HPDE6-E6E7 (cell line): ENCODE measurements at regions not wholly inside any gene's neighbourhood (a gene's known extent, or its start where the extent isn't known, plus 50 kb on each side); places are given as distances from the start of the nearest gene placed in this dataset.
"Not testable (repeated sequence)": the region's sequence is repeated elsewhere in the genome, so short reads cannot be mapped to it uniquely, and the experiment has no call there.

ENCODE experiments used
- DNase-seq: peaks from one replicate; pipeline ENCODE4 v3.0.0; 2011; ENCODE audit warnings: missing footprints; ENCODE audit errors: extremely low spot score

DNA sequence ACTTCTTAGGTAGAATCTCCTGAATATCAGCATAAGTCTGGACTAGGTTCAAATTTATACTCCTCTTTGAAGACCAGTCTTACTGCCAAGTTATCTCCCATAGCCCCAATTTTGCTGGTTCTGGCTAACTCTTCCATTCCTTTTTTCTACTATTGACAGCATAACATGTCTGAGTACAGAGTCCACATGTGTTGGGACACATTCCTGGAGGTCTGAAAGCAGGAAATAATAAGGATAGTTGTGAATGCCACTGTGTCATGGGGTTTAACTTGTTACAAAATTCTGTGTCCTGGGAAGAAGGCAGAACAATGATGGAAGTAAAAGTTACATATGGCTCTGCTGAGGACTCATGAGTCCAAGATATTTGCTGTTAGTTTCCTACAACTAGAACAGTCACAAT lies 57.4 kb upstream of the ZBTB20 start:
- DNase-seq: no peak

DNA sequence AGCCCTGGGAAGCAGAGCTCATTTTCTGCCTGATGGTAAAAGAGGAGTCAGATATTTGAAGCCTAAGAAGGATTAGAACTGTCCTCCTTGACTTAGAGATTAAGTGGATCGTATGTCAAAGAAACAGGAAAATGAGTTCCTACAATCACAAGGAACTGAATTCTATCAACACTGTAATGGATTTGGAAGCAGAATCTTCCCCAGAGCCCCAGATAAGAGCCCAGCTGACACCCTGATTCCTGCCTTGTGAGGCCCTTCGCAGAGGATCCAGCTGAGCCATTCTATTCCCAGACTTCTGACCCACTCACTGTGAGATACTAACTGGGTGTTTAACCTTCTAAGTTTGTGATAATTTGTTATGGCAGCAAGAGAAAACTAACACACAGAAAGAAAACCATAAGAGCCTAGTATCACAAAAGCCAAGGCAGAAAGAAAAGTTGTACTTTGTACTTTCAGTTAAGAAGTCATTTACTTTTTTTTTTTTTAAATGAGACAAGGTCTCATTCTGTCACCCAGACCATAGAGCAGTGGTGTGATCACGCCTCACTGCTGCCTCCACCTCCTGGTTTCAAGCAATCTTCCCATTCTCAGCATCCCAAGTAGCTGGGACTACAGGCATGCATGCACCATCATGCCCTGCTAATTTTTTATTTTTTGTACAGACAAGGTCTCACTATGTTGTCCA lies 61.1 kb upstream of the ZBTB20 start:
- no peak for DNase-seq

DNA sequence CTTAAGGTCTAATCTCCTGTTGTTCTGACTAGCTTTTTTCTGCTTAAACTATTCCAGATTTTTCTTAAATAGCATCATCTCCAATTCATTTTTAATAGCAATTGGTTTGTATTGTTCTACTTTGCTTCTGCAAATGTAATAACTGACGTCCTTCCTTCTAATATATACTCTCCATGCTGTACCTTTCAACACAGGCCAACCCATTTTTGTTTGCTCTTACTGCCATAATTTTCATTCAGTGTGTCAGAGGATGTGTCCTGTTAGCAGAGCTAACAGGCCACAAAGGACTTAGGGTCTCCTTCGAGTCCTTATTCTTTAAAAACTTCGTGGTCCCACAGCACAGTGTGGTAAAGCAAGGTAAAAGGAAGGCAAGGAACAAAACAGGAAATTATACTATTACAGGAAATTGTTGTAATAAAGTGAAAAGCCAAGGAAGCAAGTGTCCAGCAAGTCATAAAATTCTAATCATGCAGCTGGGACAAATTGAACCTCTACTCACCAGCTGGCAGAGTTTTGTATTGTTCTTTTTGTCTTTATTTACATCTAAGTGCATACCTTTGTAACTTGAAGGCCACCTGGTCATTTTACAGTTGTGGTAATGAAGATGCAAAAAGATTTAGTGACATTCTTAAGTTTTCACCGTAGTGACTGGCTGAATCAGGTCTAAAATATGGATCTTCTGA lies 64.9 kb upstream of the ZBTB20 start:
- no peak for DNase-seq

DNA sequence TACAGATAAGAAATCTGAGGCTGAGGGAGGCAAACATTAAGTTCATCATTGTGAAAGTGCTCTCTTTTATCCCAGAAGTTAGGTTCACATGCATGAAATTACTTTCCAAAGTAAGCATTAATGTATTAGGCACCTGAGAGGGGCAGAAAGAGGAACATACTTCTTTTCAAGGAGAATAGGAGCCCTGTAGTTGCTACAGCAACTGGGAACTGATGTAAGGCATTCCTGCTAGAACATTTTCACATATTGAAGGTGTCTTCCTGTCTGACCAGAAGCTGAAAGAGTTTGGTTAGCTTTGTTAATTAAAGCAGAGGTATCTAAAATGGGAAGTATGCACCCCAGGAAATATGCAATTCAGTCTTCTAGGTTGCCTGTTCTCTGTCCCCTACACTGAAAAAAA lies 65.5 kb upstream of the ZBTB20 start:
- DNase-seq: no peak

DNA sequence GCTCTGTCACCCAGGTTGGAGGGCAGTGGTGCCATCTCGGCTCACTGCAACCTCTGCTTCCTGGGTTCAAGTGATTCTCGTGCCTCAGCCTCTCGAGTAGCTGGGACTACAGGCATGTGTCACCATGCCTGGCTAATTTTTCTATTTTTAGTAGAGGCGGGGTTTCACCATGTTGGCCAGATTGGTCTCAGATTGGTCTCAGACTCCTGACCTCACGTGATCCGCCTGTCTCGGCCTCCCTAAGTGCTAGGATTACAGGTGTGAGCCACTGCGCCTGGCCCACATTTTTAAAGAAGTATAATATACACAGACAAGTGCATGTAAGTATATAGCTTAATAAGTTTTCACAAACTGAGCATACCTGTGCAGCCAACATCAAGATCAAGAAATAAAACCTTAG lies 66.0 kb upstream of the ZBTB20 start:
- not testable (repeated sequence) for DNase-seq

DNA sequence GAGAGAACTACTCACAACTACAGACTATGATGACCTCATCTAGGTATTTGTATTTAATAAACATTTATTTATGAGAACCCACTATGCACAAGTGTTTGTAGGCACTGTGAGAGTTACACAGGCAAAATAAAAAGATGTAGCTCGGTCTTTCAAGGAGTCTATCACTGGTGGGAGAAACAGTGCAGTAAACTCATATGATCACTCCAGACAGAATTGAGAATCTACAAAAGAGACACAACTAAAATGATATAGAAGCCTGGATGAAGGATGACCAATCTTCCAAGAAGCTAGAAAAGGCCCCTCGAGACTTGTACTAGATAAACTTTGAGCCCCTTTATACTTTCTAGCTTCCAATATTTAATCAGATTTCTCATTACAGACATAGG lies 70.2 kb upstream of the ZBTB20 start:
- no peak for DNase-seq

DNA sequence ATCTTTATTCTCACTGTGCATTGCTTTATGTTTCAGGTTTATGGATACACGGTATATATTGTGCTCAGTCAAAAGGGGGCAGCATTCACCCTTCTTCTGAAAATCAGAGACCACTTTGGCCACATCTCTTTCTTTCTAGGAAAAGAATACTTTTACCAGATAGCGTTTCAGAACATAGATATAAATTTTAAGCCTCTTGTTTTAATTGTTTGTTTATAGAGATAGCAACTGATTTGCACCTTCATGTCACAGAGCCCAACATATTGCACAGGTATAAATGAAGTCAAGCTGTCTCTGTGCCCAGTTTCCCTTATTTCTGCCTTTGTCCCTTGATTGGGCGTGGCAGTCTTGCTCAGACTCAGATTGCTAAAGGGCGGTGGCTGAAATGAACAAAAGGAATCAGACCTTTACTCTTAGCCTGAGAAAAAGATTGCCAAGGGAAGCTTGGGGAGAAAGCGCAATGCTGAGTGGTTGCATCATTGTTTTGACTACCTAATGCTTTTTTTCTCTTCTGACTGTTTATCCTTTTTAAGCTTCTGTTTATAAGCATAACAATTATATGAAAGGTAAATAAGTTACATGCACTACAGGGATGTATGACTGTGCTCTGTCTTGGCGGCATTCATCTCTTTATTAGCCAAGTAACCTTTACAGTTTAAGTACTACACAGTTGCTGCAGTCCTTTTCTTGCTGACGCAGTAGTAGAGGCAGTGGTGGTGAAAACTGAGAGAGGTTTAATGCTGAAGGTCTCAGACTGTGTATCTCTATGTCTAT lies 70.8 kb upstream of the ZBTB20 start:
- peak; percentile 28 for DNase-seq

DNA sequence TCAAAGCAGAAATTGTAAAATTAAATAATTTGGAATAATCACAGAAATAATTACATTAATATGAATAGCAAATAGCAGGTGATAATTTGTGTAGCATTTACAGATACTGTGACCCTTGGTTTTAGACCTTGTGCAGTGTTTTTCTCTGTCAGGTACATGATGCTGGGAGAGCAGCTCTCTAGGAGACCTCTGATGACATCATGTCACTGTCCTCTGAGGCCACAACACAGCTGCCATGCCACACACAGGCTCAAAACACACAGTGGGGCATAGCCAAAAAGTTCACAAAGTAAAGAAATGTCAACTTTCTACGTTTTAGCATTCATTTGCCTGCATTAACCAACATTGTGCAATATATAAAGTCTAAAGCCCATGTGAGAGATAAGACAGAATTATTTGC lies 71.8 kb upstream of the ZBTB20 start:
- no peak for DNase-seq

DNA sequence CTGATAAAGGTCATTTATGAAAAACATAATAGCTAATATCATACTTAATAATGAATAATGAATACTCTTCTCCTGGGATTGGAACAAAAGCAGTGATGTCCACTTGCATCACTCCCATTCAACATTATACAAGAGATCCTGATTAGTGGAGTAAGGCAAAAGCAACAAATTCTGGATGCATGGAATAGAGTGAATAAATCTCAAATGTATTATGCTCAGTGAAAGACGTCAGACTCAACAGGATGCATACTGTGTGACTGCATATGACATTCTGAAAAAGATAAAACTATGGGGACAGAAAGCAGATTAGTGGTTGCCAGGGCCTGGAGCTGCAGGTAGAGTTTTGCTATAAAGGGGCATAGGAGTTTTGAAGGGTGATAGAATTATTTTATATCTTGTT lies 77.6 kb upstream of the ZBTB20 start:
- no peak for DNase-seq

DNA sequence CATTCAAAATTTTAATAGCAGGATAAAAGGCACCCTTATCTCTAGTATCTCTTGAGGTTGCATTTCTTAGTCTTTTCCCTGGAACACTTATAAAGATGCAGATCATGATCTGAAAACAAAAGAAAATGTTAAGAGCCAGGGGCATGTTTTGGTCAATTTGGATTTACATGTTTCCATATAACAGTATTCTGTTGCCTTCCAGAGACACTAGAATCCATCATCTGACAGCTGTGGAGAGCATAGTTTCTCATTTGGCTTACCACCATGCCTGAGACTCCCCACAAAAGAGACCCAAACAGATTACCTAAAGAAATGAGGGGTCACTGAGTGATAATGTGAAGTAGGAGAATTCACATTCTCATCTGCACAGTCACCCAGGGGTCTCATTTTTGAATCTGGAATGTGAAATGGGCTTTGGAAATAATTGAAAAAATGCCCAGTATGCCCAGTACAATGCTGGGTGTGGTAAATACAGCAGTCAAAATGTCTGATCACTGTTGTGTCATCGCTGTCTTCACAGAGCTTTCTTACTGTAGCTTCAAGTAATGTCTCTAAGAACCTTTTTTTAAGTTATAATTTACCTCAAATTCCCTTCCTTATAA lies 79.9 kb upstream of the ZBTB20 start:
- no peak for DNase-seq

DNA sequence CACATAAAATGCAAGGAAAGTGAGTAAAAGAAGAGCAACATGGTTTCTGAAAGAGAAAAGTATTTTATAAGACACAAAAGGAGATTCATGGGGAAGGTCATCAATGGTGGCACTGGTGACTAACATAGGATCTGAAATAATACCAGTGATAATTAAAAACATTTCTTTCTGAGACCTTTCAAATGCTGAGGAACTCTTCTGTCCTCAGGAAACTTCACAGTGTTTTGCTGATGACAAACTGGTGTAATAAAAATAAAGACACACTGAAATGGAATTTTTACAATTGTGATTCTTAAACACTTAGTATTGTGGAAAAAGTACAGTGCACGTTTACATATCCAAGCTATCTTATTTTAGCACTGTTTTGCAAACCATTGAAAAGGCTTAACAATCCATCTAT lies 80.4 kb upstream of the ZBTB20 start:
- DNase-seq: no peak

DNA sequence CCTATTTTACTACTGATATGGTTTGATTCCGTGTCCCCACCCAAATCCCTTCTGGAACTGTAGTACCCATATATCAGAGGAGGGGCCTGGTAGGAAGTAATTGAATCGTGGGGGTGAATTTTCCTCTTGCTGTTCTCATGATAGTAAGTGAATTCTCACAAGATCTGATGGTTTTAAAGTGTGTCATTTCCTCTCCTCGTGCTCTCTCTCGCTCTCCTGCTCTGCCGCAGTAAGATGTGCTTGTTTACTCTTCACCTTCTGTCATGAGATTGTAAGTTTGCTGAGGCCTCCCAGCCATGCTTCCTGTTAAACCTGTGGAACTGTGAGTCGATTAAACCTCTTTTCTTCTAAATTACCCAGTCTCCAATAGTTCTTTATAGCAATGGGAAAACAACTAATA lies 81.2 kb upstream of the ZBTB20 start:
- DNase-seq: no peak

DNA sequence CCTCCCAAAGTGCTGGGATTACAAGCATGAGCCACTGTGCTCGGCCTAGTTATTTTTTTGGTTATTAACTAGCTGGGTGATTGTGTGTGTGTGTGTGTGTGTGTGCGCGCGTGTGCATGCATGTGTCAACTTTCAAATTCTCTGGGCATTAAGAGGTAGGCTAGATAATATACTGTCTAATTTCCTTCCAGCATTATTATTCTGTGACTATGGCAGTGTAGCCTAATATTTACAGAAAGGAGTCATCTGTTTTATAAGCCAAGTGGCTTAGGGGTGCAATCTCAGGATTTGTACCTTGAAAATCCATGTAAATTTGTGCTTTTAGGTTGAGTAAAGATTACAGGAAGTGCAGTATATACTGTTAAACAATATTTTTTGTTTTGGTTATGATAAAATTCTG lies 85.1 kb upstream of the ZBTB20 start:
- DNase-seq: no peak

DNA sequence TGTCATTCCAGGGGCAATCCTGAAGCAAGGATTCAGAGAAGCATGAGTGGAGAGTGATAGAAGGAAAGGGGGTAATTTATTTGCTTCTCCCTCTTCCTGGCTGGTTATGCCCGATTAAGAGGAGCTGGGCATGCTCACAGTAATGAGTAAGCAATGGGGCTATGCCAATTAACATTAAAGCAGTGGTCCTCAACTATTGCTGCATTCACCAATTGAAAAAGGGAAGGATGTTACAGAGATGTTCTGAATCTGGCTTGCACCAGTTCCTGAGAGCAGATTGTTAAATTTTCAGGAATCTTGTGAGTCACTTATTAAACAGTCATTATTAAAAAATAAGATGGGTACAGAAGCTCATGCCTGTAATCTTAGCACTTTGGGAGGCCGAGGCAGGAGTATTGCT lies 85.9 kb upstream of the ZBTB20 start:
- DNase-seq: no peak

DNA sequence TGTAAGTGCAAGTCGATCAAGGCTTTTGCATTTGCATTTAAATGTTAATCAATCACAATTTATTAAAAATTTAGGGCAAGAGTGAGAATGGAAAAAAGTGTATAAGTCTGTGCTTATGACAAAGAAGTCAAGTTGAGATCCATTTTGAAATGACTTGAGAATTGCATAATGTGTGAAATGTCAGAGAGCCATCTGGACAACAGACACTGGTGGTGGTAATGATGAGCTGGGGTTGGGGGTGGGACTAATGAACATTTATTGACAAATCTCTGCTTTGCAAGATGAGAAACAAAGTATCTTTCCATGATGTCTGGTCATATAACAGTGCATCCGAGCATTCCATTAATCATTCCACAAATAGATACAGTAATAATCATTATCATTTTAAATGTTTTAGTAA lies 89.4 kb upstream of the ZBTB20 start:
- DNase-seq: no peak

DNA sequence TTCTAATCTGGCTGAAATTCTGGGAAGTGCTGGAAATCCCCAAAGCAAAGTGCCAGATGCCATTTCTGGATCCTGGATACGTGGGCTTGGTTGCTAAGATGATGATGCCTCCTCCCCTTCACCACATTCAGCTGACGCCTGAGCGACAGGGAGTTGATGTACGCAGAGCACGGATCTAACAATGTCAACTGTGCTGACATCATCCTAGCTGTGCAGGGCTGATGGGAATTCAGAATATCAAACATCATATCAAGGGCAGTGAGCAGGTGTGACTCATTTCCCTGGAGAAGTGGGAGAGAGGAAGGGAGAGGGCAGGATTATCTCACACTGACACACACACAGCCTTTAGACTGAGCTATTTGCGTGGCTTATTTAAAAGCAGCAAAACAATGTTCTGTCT lies 92.6 kb upstream of the ZBTB20 start:
- DNase-seq: peak; percentile 67

DNA sequence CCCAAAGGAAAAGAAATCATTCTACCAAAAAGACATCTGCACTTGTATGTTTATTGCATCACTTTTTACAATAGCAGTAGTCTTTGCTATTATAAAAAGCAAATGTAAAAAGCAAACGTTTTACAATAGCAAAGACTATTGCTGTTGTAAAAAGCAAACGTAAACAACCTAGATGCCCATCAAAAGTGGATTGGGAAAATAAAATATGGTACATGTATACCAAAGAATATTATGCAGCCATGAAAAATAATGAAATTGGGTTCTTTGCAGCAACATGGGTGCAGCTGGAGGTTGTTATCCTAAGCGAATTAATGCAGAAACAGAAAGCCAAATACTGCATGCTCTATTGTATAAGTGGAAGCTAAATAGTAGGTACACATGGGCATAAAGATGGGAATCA lies 97.3 kb upstream of the ZBTB20 start:
- DNase-seq: no peak

DNA sequence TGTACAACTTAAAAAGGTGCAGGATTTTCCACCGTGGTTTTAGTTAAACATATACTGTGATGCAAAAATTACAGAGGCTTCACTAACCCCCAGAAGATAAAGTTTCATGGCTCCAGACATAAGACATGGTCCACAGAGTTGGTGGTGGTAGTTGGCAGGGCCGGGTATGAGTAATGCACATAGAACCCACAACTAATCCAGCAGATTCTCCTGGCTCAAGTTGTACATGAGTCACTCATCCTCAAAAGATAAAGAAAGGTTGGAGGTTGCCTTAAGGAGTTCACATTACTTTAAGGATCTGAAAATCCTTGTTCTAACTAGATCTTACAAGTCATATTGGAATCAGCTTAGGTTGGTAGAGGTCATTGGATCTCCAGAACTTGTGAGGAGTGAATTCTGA lies 98.3 kb upstream of the ZBTB20 start:
- peak; percentile 81 for DNase-seq

DNA sequence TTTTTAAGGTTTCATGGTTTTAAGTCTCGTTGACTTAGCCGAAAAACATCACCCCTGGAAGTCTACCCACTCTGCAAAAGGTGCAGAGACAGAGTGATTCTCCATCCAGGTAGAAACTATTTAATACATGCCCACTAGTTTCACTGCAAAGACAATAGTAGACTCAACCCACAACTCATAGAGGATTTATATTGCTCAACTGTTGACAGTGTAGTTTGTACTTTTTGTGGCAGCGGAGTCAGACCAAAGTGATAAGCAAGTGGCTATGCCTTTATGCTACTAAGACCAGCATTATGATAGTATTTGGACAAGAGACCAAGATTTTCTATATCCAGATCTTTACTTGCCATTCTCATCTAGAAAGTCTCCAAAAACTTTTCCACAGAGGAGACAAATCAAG lies 98.8 kb upstream of the ZBTB20 start:
- DNase-seq: no peak

DNA sequence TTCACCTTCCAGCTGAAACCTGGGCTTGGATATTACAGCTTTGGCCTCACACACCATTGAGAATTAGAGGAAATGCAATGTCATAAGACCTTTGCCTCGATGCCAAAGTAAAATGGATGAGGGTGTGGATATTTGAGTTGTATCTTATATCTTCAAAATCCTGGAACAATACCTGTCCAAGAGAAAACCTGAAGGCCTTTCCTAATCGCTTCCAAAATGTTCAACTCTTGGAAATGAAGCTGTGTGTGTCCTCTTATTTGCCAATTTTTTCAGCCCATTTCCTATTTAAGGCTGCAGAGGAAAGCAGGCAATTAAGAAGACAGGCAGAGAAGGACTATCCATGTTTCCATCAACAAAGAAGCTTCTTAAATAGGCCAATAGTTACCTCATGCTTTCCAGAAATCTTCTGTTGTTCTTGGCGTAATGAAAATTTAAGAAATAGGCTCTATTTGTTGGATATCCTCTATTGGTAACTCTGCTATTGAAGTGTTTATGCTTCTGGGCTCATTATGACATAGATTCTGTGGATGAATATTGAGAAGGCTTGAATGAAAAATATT lies 99.5 kb upstream of the ZBTB20 start:
- DNase-seq: no peak

DNA sequence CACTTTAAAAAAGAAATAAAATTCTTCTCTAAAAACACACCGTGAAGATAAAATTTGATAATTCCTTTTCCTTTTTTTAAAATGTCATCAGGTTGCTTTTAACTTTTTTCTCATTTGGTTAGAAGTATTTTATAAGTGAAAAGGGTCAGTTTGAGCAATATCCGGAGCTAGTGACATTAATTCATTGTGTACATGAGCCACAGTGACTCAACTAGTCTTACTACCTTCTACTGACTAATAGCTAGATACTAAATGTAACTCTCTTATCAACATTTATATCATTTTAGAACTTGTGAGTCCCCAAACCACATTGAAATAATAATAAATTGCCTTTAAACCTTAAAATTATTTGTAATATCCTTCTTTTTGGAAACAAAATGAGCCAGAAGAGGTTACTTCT lies 101.2 kb upstream of the ZBTB20 start:
- no peak for DNase-seq

DNA sequence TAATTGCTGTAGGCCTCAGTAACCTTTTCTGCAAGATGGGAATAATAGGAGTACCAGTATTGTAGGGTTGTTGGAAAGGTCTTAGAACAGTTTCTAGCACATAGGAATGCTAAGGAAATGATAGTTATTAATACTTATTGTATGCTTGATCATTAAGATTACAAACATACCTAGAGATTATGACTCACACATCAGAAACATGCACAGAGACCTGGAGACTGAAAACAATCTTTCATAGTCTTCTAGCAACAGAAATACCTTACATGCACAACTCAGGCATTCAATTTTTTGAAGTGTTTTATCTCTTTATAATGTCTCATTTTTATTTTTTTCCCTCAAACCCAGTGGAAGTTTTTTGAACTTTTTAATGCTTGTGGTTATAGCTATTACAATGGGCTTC lies 104.4 kb upstream of the ZBTB20 start:
- no peak for DNase-seq
